HG03378 (cell line): ENCODE measurements at regions not wholly inside any gene's neighbourhood (a gene's known extent, or its start where the extent isn't known, plus 50 kb on each side); places are given as distances from the start of the nearest gene placed in this dataset.
"Not testable (repeated sequence)": the region's sequence is repeated elsewhere in the genome, so short reads cannot be mapped to it uniquely, and the experiment has no call there.

Source experiments
- ATAC-seq: cut with Tn5 transposase; IDR thresholded peaks from one replicate; pipeline ENCODE4 v1.9.1; 2021; ENCODE audit warnings: mild to moderate bottlenecking, moderate library complexity; ENCODE audit not compliant: unreplicated experiment

DNA sequence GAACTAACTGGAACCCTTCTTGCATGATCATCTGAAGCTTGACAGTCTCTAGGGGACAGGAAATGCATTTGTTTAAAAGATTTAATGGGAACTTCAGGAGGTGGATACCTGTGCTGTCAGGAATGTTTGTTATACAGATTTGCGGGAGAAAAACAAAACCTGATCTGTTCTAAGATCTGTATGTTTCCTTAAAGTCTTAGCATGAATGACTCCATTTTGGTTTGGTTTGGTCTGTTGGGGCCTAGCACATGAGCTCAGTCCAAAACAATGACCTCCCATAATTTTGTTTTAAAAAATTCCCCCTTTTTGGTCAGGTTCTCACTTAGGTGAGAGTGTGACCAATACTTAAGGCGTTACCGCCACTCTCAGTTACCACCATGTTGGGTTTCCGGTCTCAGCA is 138.7 kb downstream of the AKR1D1 start:
- ATAC-seq = no peak

DNA sequence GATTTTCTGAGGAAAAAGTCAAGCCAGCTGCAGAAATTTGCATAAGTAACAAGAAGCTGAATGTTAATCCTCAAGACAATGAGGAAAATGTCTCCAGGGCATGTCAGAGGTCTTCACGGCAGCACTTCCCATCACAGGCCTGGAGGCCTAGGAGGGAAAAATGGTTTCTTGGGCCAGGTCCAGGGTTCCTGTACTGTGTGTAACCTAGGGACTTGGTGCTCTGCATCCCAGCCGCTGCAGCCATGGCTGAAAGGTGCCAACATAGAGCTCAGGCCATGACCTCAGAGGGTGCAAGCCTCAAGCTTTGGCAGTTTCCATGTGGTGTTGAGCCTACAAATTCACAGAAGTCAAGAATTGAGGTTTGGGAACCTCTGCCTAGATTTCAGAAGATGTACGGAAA is 144.1 kb downstream of the AKR1D1 start:
- ATAC-seq = not testable (repeated sequence)

DNA sequence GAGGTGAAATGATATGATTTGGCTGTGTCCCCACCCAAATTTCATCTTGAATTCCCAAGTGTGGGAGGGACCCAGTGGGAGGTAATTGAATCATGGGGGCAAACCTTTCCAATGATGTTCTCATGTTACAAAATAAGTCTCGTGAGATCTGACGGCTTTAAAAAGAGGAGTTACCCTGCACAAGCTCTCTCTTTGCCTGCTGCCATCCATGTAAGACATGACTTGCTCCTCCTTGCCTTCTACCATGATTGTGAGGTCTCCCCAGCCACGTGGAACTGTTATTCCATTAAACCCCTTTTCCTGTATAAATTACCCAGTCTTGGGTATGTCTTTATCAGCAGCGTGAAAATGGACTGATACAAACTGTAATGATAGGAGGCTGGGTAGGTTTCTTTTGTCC is 145.1 kb downstream of the AKR1D1 start:
- not testable (repeated sequence) for ATAC-seq

DNA sequence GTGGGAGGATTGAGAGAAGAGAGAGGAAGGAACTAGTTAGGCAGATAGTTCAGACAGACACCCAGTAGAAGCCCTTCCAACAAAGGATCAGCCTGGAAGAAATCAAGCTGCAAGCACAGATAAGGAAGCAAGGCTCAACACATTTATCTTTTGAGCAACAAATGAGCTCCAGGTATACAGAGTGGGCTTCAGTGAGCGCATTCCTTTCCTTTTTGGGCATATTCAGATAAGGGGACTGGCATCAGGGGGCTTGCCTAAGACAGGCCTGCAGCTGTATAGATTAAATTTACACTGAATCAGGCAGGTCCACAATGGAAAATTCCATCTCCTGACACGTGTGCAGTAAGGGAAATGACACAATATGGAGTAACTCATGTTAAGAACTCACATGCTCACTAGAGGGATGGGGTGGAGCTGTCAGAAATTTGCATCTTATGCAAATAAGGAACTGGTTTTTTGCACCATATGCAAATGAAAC is 147.2 kb downstream of the AKR1D1 start:
- no peak for ATAC-seq

DNA sequence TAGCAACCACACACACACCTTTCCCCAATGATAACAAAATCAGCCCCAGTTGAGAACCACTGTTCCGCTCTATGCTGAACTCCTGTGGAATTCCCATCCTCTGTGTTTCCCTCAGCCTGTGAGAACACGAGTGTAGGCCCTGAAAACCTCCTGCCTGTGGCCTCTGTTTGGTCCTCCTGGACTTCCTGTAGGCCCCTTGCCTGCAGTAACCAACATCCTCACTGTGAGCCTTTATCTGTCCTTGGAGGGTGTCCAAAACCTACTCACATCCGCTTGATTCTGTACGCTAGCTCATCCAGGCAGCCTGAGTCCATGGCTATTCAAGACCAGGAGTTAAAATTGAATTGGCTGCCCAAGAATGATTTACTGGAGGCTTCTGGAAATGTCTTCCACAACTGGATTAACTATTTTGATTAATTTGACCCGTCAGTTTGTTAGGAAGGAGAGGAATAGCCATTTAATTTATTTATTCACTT is 149.8 kb downstream of the AKR1D1 start:
- no peak for ATAC-seq

DNA sequence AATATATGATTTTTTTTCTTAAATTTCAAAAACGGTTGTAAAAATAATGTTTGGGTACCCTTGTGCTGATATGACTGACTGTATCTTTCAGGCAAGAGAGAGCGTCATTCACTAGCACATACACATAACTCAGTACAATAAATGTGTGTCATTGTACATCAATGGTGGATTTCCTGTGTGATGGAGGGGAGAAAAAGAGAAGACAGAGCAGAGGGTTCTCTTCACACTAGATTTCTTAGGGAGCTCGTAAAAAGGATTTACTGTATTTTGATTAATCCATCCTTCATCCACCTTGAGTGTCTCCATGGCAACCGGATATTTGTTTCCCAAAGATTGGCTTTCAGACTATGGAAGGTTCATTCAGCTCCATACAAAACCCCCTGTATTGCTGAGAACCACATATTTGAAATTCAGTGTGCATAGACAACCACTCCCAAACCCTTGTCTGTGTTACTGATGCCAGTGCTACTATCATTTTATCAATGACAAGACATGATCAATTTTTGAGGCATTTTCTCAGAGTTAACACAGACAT is 150.6 kb downstream of the AKR1D1 start:
- no peak for ATAC-seq

DNA sequence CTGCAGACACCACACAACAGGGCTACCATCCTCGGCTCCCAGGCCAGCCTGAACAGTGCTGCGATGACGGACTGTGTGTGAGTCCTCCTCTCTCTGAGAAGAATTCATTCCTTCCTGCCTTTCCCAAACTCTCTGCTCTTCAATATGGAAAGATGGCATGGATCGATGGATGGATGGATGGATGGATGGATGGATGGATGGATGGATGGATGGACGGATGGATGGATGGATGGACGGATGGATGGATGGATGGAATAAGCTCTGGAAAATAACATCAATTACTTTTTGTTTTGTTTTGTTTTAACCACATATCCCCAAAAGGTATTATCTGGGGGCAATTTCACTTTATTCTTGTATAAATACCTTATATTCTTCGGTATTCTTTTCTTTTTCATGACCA is 151.9 kb downstream of the AKR1D1 start:
- ATAC-seq = no peak

DNA sequence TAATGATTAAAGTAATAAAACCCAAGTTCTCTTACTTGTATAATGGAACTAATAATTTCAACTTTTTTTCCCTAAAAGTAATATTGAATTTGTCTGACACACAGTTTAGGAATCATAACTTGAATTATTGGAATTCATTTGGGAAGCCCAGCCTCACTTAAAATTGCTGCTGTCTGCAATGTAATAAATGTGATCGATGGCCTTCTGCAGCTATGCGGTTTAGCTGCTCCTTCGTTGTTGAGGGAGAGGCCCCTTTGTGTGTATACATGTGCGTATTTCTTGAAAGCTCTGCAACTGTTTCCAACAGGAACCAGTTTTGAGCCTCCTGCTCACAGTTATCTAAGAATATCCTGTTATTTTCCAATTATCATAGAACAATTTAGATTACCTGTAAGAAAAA is 152.5 kb downstream of the AKR1D1 start:
- no peak for ATAC-seq

DNA sequence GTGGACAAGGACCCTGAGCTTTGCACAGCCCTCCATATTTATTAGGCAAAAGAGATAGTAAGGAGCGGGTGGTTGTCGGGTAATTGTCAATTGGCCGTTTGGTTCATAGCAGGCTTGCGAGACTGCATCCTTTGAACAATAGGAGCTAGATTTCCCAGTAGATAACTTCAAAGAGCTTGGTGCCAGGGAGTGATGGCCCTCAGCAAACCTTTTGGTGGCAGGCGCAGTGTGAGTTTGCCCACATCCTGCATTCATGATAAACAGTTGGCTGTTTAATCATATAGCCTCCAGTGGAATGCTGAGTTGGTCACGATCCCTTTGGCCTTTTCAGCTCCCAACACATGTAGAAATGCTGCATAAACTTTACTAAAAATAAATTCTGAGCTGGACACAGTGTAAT is 156.9 kb downstream of the AKR1D1 start:
- no peak for ATAC-seq

DNA sequence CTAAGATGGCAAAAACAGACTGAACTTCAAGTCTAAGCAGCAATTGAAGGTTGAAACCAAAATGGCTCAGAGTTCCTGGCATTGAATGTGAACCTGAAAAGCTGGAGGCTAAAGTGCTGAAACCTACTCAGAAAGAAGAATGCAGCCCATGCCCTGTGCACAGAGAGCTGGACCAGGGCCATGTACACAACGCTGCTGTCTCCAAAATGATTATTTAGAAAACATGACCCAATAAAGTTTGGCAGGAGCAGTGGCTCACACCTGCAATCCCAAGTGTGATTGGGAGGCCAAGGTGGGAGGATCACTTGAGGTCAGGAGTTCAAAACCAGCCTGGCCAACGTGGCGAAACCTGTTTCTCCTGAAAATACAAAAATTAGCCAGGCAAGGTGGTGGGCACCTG is 158.9 kb downstream of the AKR1D1 start:
- no peak for ATAC-seq

DNA sequence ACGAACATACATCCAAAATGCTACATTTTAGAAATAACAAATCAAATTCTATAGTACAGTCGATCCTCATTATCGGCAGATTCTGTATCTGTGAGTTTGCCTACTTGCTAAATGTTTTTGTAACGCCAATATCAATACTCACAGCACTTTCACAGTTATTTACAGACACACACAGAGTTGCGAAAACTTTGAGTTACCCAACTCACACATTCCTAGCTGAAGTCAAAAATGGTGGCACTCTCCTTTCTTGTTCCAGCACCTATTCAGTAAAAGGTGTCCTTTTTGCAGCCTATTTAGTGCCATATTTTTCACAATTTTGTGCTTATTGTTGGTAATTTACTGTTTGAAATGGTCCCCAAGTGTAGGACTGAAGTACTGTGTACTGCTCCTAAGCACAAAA is 161.7 kb downstream of the AKR1D1 start:
- no peak for ATAC-seq

DNA sequence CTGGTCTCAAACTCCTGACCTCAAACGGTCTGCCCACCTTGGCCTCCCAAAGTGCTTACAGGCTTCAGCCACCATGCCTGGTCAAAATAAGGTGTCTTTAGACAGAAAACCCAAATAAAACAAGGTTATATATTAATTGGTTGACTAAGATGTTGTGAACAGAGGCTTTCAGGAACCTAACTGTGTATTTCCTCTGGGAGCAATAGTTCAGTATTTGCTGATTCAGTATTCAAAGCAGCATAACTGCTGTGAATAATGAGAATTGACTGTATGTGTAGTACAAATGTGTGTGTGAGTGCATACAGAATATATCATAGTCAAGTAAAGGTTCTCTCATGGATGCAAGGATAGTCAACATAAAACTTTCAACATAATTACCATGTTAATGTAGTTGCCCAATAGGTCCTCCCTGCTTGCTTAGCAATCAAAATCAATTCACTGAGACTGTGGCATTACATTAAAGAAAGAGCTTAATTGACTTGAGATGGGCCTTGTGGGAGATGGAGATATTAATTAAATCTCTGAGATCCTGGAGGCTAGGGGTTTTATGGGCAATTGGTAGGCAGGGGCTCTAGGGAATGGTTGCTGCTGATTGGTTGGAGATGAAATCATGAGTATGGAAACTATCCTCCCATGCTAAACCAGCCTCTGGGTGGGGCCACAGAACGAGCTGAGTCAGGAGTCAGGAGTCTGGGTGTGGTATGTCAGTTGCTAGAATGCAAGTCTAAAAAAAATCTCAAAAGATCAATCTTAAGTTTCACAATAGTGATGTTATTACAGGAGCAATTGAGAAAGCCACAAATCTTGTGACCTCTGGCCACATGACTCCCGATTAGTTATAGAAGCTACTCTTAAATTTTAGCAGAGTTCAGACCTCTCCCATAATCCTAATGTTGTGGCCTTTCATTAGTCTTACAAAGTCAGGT is 162.7 kb downstream of the AKR1D1 start:
- ATAC-seq = no peak

DNA sequence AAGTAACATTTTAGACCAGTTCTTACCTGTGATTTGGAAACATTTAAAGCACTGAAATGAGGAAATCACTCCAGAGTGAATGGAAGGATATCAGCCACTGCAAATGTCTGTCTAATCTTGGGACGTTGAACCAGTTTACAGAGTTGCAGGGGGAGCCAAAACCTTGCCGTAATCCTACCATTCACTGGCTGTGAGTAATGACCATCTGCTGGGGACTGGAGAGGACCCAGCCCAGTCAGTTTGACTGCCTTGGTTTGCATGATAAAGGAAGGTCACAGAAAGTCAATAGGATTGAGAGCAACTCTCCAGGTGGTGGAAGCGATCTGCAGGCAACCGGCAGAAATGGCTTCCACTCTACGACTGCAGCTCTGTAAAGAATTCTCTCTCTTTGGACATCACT is 167.2 kb downstream of the AKR1D1 start:
- no peak for ATAC-seq

DNA sequence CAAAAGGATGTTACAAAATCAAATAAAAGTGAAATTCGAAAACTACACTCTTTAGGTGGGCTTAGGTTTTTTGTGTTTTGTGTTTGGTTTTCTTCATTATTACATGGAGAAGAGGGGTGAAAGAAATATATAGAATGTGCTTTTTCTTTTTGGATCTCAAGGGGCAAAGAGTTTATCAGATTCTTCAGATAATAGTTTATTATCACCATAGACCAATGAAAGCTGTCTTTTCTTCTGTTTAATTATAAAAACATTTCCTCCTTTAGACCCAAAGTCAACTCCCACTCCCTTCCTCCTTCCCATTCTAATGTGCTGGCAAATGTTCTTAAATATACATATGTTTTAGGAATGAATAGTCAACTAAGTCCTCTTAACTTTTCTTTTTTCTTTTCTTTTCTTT is 167.6 kb downstream of the AKR1D1 start:
- ATAC-seq = no peak

DNA sequence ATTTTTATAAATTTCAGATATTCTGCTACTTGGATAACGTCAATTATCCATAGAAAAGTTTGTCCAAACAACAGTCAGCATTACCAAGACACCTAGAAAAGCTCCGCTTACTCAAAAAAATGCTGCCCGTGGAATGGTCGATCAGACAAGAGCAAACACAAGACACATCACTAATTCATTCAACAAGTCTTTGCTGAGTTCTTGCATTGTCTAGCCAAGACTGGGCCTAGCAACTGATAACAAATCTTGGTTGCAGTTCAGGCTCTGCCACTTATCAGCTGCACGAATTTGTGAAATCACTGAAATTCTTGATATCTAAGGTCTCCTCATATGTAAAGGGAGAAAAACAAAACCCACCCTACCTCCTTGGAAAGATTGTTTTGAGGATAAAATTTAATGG is 168.3 kb downstream of the AKR1D1 start:
- ATAC-seq = no peak

DNA sequence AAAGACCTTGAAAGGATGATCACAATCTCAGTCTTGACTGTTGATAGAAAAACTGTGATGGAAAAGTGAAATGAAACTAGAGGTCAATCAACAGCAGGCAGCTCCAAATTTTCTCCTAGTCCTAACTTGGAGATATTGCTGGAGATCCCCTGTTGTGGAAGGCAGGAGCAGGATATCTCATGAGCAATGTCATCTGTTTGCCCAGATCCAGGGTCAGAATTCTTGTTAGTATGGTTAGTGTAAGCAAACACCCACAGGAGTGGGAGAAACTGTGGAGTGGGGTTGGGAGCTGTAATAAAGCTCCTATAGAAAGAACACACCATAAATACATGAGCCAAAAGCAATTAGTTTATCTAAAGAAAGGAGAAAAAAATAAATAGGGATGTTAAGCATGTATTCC is 169.0 kb downstream of the AKR1D1 start:
- no peak for ATAC-seq

DNA sequence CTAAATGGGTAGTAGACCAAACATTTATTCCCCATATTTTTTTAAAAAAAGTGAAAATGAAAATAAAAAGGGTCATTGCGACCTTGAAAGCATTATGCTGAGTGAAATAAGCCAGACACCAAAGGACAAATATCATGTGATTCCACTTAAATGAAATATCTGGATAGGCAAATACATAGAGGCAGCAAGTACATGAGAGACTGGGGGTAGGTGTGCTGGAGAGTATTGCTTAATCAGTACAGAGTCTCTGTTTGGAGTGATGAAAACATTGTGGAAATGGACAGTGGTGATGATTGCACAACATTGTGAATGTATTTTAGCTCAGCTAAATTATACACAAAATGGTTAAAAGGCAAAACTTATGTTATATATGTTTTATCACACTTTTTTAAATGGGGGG is 169.4 kb downstream of the AKR1D1 start:
- ATAC-seq = no peak

DNA sequence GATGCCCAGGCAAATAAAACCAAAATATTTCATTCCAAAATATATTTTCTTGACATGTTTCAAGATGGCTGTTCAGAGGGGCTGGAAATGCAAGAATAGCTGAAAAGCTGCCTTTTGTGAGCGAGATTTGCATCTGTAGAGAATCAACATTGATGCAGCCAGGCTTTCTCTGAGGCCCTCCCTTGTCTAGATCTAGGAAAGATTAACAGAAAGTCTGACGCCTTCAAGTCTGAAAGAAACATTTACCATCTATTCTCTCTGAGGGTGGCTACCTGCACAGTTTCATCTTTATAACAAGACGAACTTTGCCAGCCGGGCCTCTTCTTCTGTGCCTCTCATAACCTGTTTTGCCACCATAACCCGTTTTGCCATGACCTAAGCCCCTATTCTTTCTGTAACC is 170.2 kb downstream of the AKR1D1 start:
- no peak for ATAC-seq

DNA sequence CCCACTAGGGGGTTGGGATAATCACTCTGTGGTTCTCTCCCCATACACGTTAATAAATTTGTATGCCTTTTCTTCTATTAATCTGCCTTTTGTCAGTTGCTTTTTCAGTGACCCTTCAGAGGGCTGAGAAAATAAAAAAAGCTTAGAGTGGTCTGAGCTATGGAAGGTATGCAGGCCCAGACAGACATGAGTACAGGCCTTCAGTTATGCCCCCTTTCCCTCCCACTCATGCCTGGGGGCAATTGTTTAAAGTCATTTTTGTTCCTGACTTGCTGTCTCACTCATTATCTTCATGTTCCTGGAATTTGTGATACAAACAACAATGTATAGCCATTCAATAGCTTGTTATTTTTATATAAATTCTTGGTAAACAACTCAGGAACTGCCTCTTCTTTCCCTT is 170.8 kb downstream of the AKR1D1 start:
- no peak for ATAC-seq

DNA sequence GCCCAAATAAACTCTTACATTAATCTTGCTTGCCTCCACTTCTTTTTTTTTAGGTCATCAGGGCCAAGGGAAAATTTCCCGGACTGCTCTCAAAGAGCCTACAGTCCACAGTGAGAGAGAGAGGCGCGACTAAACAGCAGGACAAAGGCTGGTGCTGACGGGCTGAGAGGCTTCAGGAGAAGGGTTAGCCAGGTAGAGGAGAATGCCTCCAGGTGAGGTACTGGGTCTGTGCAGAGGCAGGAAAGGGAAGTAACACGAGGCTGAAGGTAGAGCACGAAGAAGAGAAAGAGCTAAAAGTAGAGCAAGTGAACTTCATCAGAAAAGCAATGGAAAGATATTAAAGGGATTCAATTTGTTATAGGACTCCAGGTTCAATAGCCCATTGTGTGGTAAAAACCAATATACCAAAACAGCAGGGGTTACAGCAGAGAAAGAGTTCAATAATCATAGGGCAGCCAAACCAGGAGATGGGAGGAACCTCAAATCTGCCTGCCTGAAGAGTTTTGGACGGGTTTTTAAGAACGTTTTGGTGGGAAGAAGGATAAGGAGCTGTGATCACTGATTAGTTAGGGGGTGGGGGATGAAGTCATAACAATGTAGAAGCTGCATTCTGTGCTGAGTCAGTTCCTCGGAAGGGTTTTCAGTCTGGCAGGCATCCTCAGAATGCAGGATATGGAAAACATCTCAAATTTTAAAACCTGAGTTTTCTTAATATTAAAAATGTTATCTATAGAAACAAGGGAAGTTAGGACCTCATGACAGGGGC is 171.5 kb downstream of the AKR1D1 start:
- no peak for ATAC-seq

DNA sequence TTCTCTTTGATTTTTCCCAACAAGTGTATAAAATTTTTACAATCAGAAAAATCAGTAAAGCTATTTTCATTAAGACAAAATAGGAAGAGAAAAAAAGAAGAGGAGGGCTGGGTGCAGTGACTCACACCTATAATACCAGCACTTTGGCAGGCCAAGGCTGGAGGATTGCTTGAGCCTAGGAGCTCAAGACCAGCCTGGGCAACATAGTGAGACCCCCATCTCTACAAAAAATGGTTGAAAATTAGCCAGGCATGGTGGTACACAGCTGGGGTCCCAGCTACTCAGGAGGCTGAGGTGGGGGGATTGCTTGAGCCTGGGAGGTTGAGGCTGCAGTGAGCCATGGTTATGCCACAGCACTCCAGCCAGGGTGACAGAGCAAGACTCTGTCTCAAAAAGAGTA is 172.3 kb downstream of the AKR1D1 start:
- no peak for ATAC-seq

DNA sequence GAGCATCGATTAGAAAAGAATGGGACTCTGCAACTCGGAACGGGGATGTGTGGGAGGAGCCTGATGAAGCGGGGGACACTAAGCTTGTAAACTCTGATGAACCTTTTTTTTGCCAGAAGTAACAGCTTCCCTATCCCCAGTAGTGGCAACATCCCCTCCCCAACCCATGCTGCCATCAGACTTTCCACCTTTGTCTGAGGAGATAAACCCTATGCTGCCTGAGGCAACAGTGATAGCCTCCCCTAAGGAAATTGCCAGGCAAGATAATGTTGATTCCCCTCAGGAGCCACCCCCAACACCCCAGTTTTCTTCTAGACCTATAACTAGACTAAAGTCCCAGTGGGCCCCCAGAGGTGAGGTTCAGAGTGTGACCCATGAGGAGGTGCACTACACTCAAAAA is 173.7 kb downstream of the AKR1D1 start:
- no peak for ATAC-seq
